ENCODE measurements at regions not wholly inside any gene's neighbourhood (a gene's known extent, or its start where the extent isn't known, plus 50 kb on each side); places are given as distances from the start of the nearest gene placed in this dataset.

- TF ChIP-seq CTCF (IDR thresholded peaks at IDR 0.05; ENCODE audit: low read length) (no peak), EZH2phosphoT487 (IDR thresholded peaks at IDR 0.05; ENCODE audit: low read length) (no peak)
These were observed 136.4 kb upstream of the TAC1 start for GRCh38 chr7:97595439-97595838.

Measured in MM.1S (cell line).